ENCODE measurements at regions not wholly inside any gene's neighbourhood (a gene's known extent, or its start where the extent isn't known, plus 50 kb on each side); places are given as distances from the start of the nearest gene placed in this dataset.

DNA sequence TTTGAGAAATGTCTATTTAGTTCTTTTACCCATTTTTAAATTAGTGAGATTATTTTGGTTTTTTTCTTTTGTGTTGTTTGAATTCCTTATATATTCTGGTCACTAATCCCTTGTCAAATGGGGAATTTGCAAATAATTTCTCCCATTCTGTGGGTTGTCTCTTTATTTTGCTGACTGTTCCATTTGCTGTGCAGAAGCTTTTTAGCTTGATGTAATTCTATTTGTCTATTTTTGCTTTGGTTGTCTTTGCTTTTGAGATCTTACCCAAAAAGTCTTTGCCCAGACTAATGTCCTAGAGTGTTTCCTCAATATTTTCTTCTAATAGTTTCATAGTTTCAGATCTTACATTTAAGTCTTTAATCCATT lies 472.9 kb downstream of the TBL1XR1 start:
- 0 out of 2 replicates have a peak, but pooled peaks cover 2% of the 10 kb centered on the region for H3K4me1 Mint-ChIP-seq
- no peak for ATAC-seq
- no peaks in the 10 kb centered on the region for H3K27me3 Mint-ChIP-seq (ENCODE audit: low read depth)
- TF ChIP-seq, protein P1, sequence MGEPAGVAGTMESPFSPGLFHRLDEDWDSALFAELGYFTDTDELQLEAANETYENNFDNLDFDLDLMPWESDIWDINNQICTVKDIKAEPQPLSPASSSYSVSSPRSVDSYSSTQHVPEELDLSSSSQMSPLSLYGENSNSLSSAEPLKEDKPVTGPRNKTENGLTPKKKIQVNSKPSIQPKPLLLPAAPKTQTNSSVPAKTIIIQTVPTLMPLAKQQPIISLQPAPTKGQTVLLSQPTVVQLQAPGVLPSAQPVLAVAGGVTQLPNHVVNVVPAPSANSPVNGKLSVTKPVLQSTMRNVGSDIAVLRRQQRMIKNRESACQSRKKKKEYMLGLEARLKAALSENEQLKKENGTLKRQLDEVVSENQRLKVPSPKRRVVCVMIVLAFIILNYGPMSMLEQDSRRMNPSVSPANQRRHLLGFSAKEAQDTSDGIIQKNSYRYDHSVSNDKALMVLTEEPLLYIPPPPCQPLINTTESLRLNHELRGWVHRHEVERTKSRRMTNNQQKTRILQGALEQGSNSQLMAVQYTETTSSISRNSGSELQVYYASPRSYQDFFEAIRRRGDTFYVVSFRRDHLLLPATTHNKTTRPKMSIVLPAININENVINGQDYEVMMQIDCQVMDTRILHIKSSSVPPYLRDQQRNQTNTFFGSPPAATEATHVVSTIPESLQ (CRISPR knock-in tag; IDR thresholded peaks at IDR 0.05) = no peak
- no peak for TF ChIP-seq CREM (CRISPR knock-in tag; IDR thresholded peaks at IDR 0.05)
- TF ChIP-seq CREB1 (CRISPR knock-in tag; IDR thresholded peaks at IDR 0.05) = no peak
- TF ChIP-seq NFATC4 (CRISPR knock-in tag; IDR thresholded peaks at IDR 0.05) = no peak
- no peak for TF ChIP-seq ZNF671 (CRISPR knock-in tag; IDR thresholded peaks at IDR 0.05)
- TF ChIP-seq OVOL2 (CRISPR knock-in tag; IDR thresholded peaks at IDR 0.05; ENCODE audit: borderline replicate concordance) = no peak
- TF ChIP-seq SMAD3 (CRISPR knock-in tag; IDR thresholded peaks at IDR 0.05; ENCODE audit: borderline replicate concordance) = no peak
- TF ChIP-seq ATF1 (CRISPR knock-in tag; IDR thresholded peaks at IDR 0.05) = no peak
- no peak overlapping the region for H3K4me3 Mint-ChIP-seq
- H3K27ac Mint-ChIP-seq = no peak overlapping the region
- peaks cover 7% of the 10 kb centered on the region; the same call in 1 of the 2 replicates for H3K9me3 Mint-ChIP-seq
- no peaks in the 10 kb centered on the region for H3K36me3 Mint-ChIP-seq
- ChIA-PET POLR2A (no interaction called here), CTCF (no interaction called here)
- DNase-seq (ENCODE audit: low spot score) = no peak

DNA sequence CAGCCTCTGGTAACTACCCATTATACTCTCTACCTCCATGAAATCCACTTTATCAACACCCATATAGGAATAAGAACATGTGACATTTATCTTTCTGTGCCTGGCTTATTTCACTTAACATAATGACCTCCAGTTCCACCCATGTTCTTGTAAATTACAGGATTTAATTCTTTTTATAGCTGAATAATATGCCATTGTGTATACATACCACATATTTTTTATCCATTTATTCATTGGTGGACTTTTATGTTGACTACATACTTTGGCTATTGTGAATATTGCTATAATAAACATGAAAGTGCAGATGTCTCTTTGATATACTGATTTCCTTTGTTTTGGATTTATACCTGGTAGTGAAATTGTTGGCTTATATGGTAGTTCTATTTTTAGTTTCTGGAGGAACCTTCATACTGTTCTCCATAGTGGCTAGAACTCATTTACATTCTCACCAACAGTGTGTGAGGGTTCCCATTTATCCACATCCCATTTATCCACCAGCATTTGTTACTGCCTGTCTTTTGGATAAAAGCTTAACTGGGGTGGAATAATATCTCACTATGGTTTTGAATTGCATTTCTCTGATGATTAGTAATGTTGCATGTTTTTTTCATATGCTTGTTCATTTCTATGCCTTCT lies 473.4 kb downstream of the TBL1XR1 start:
- Mint-ChIP-seq H3K36me3 (no peaks in the 10 kb centered on the region), H3K4me1 (0 out of 2 replicates have a peak, but pooled peaks cover 2% of the 10 kb centered on the region), H3K27me3 (ENCODE audit: low read depth) (no peaks in the 10 kb centered on the region), H3K4me3 (no peak overlapping the region), H3K9me3 (peaks cover 7% of the 10 kb centered on the region; the same call in 1 of the 2 replicates), H3K27ac (no peak overlapping the region)
- DNase-seq (ENCODE audit: low spot score) (no peak), ATAC-seq (no peak)
- CTCF ChIA-PET = no interaction called here
- POLR2A ChIA-PET = no interaction called here
- no peak for TF ChIP-seq MYBL2 (CRISPR knock-in tag; IDR thresholded peaks at IDR 0.05)
- TF ChIP-seq SOX15 (CRISPR knock-in tag; IDR thresholded peaks at IDR 0.05) = no peak
- TF ChIP-seq, protein P2, sequence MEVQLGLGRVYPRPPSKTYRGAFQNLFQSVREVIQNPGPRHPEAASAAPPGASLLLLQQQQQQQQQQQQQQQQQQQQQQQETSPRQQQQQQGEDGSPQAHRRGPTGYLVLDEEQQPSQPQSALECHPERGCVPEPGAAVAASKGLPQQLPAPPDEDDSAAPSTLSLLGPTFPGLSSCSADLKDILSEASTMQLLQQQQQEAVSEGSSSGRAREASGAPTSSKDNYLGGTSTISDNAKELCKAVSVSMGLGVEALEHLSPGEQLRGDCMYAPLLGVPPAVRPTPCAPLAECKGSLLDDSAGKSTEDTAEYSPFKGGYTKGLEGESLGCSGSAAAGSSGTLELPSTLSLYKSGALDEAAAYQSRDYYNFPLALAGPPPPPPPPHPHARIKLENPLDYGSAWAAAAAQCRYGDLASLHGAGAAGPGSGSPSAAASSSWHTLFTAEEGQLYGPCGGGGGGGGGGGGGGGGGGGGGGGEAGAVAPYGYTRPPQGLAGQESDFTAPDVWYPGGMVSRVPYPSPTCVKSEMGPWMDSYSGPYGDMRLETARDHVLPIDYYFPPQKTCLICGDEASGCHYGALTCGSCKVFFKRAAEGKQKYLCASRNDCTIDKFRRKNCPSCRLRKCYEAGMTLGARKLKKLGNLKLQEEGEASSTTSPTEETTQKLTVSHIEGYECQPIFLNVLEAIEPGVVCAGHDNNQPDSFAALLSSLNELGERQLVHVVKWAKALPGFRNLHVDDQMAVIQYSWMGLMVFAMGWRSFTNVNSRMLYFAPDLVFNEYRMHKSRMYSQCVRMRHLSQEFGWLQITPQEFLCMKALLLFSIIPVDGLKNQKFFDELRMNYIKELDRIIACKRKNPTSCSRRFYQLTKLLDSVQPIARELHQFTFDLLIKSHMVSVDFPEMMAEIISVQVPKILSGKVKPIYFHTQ (CRISPR knock-in tag; IDR thresholded peaks at IDR 0.05) = no peak
- no peak for TF ChIP-seq FOXK1 (CRISPR knock-in tag; IDR thresholded peaks at IDR 0.05)
- no peak for TF ChIP-seq ATF1 (CRISPR knock-in tag; IDR thresholded peaks at IDR 0.05)
- no peak for TF ChIP-seq ZNF671 (CRISPR knock-in tag; IDR thresholded peaks at IDR 0.05)
- TF ChIP-seq, protein P3, sequence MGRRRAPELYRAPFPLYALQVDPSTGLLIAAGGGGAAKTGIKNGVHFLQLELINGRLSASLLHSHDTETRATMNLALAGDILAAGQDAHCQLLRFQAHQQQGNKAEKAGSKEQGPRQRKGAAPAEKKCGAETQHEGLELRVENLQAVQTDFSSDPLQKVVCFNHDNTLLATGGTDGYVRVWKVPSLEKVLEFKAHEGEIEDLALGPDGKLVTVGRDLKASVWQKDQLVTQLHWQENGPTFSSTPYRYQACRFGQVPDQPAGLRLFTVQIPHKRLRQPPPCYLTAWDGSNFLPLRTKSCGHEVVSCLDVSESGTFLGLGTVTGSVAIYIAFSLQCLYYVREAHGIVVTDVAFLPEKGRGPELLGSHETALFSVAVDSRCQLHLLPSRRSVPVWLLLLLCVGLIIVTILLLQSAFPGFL (CRISPR knock-in tag; IDR thresholded peaks at IDR 0.05; ENCODE audit: borderline replicate concordance) = no peak
- TF ChIP-seq NFATC4 (CRISPR knock-in tag; IDR thresholded peaks at IDR 0.05) = no peak
- TF ChIP-seq, protein P4, sequence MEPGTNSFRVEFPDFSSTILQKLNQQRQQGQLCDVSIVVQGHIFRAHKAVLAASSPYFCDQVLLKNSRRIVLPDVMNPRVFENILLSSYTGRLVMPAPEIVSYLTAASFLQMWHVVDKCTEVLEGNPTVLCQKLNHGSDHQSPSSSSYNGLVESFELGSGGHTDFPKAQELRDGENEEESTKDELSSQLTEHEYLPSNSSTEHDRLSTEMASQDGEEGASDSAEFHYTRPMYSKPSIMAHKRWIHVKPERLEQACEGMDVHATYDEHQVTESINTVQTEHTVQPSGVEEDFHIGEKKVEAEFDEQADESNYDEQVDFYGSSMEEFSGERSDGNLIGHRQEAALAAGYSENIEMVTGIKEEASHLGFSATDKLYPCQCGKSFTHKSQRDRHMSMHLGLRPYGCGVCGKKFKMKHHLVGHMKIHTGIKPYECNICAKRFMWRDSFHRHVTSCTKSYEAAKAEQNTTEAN (CRISPR knock-in tag; IDR thresholded peaks at IDR 0.05) = no peak
- no peak for TF ChIP-seq RELA (CRISPR knock-in tag; IDR thresholded peaks at IDR 0.05; ENCODE audit: borderline replicate concordance)
- TF ChIP-seq, protein P5, sequence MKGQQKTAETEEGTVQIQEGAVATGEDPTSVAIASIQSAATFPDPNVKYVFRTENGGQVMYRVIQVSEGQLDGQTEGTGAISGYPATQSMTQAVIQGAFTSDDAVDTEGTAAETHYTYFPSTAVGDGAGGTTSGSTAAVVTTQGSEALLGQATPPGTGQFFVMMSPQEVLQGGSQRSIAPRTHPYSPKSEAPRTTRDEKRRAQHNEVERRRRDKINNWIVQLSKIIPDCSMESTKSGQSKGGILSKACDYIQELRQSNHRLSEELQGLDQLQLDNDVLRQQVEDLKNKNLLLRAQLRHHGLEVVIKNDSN (CRISPR knock-in tag; IDR thresholded peaks at IDR 0.05) = no peak
- no peak for TF ChIP-seq ELF4 (CRISPR knock-in tag; IDR thresholded peaks at IDR 0.05; ENCODE audit: low read depth)
- no peak for TF ChIP-seq PRRX2 (CRISPR knock-in tag; IDR thresholded peaks at IDR 0.05)
- TF ChIP-seq, protein P6, sequence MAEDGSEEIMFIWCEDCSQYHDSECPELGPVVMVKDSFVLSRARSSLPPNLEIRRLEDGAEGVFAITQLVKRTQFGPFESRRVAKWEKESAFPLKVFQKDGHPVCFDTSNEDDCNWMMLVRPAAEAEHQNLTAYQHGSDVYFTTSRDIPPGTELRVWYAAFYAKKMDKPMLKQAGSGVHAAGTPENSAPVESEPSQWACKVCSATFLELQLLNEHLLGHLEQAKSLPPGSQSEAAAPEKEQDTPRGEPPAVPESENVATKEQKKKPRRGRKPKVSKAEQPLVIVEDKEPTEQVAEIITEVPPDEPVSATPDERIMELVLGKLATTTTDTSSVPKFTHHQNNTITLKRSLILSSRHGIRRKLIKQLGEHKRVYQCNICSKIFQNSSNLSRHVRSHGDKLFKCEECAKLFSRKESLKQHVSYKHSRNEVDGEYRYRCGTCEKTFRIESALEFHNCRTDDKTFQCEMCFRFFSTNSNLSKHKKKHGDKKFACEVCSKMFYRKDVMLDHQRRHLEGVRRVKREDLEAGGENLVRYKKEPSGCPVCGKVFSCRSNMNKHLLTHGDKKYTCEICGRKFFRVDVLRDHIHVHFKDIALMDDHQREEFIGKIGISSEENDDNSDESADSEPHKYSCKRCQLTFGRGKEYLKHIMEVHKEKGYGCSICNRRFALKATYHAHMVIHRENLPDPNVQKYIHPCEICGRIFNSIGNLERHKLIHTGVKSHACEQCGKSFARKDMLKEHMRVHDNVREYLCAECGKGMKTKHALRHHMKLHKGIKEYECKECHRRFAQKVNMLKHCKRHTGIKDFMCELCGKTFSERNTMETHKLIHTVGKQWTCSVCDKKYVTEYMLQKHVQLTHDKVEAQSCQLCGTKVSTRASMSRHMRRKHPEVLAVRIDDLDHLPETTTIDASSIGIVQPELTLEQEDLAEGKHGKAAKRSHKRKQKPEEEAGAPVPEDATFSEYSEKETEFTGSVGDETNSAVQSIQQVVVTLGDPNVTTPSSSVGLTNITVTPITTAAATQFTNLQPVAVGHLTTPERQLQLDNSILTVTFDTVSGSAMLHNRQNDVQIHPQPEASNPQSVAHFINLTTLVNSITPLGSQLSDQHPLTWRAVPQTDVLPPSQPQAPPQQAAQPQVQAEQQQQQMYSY (CRISPR knock-in tag; IDR thresholded peaks at IDR 0.05) = no peak
- TF ChIP-seq, protein P7, sequence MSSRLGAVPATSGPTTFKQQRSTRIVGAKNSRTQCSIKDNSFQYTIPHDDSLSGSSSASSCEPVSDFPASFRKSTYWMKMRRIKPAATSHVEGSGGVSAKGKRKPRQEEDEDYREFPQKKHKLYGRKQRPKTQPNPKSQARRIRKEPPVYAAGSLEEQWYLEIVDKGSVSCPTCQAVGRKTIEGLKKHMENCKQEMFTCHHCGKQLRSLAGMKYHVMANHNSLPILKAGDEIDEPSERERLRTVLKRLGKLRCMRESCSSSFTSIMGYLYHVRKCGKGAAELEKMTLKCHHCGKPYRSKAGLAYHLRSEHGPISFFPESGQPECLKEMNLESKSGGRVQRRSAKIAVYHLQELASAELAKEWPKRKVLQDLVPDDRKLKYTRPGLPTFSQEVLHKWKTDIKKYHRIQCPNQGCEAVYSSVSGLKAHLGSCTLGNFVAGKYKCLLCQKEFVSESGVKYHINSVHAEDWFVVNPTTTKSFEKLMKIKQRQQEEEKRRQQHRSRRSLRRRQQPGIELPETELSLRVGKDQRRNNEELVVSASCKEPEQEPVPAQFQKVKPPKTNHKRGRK (CRISPR knock-in tag; IDR thresholded peaks at IDR 0.05; ENCODE audit: borderline replicate concordance) = no peak

All from WTC11 (cell line).